Mesendoderm (in vitro differentiated cells): ENCODE measurements at regions not wholly inside any gene's neighbourhood (a gene's known extent, or its start where the extent isn't known, plus 50 kb on each side); places are given as distances from the start of the nearest gene placed in this dataset.
A peak's percentile ranks its signal among the peaks of the same experiment; 100 is the strongest.

Experiments
- DNase-seq: peaks from one replicate; pipeline ENCODE4 v3.0.0; 2013
- H2AK5ac ChIP-seq: 2 replicates; pipeline ENCODE4 v1.6.1; 2013; ENCODE audit warnings: low read length, inconsistent platforms
- H2BK120ac ChIP-seq: 2 replicates; pipeline ENCODE4 v1.6.1; 2013; ENCODE audit warnings: low read depth, mild to moderate bottlenecking, low read length, moderate library complexity, mixed read lengths
- H2BK15ac ChIP-seq: replicated peaks from 2 replicates; pipeline ENCODE4 v1.6.1; 2013; ENCODE audit warnings: low read depth, mild to moderate bottlenecking, moderate library complexity
- H2BK5ac ChIP-seq: 2 replicates; pipeline ENCODE4 v1.6.1; 2013; ENCODE audit warnings: low read length, inconsistent platforms
- H3K18ac ChIP-seq: 2 replicates; pipeline ENCODE4 v1.6.1; 2013; ENCODE audit warnings: mild to moderate bottlenecking, low read length, mixed read lengths
- H3K23ac ChIP-seq: one replicate; pipeline ENCODE4 v1.6.1; 2013; ENCODE audit warnings: low read length
- H3K27ac ChIP-seq: 2 replicates; pipeline ENCODE4 v1.5.1; 2013; ENCODE audit warnings: low read depth, mild to moderate bottlenecking, inconsistent platforms, low read length, moderate library complexity
- H3K27me3 ChIP-seq: 2 replicates; pipeline ENCODE4 v1.6.1; 2013; ENCODE audit warnings: low read length, control low read depth, mild to moderate bottlenecking, inconsistent platforms; ENCODE audit not compliant: insufficient read depth, poor library complexity
- H3K36me3 ChIP-seq: 2 replicates; pipeline ENCODE4 v1.6.1; 2013; ENCODE audit warnings: low read length, inconsistent platforms; ENCODE audit not compliant: control insufficient read depth, insufficient read depth
- H3K4ac ChIP-seq: one replicate; pipeline ENCODE4 v1.6.1; 2013; ENCODE audit warnings: low read depth, mild to moderate bottlenecking, low read length, moderate library complexity
- H3K4me1 ChIP-seq: 2 replicates; pipeline ENCODE4 v1.6.1; 2013; ENCODE audit warnings: low read depth, low read length, inconsistent platforms; ENCODE audit not compliant: control insufficient read depth
- H3K4me2 ChIP-seq: 2 replicates; pipeline ENCODE4 v1.6.1; 2013; ENCODE audit warnings: low read length
- H3K4me3 ChIP-seq: 2 replicates; pipeline ENCODE4 v1.5.1; 2013; ENCODE audit warnings: mild to moderate bottlenecking, low read length
- H3K56ac ChIP-seq: one replicate; pipeline ENCODE4 v1.6.1; 2013; ENCODE audit warnings: low read length
- H3K79me1 ChIP-seq: 2 replicates; pipeline ENCODE4 v1.6.1; 2013; ENCODE audit warnings: low read length, inconsistent platforms
- H3K79me2 ChIP-seq: 2 replicates; pipeline ENCODE4 v1.6.1; 2013; ENCODE audit warnings: mild to moderate bottlenecking, low read length; ENCODE audit not compliant: control insufficient read depth, insufficient read depth
- H3K9ac ChIP-seq: 2 replicates; pipeline ENCODE4 v1.6.1; 2013; ENCODE audit warnings: low read length, inconsistent platforms
- H4K5ac ChIP-seq: one replicate; pipeline ENCODE4 v1.6.1; 2013; ENCODE audit warnings: low read length
- H4K8ac ChIP-seq: one replicate; pipeline ENCODE4 v1.6.1; 2013; ENCODE audit warnings: low read depth, mild to moderate bottlenecking, control low read depth, low read length, moderate library complexity
- WGBS: extraction: QIAGEN DNeasy Blood & Tissue Kit; methylation state at CpG from one replicate; pipeline ENCODE4 v1.1.7; 2013; ENCODE audit warnings: low lambda C conversion rate, missing lambda C conversion rate; ENCODE audit not compliant: insufficient coverage; ENCODE audit errors: extremely low coverage; 5-methylcytosine and 5-hydroxymethylcytosine counted together

DNA sequence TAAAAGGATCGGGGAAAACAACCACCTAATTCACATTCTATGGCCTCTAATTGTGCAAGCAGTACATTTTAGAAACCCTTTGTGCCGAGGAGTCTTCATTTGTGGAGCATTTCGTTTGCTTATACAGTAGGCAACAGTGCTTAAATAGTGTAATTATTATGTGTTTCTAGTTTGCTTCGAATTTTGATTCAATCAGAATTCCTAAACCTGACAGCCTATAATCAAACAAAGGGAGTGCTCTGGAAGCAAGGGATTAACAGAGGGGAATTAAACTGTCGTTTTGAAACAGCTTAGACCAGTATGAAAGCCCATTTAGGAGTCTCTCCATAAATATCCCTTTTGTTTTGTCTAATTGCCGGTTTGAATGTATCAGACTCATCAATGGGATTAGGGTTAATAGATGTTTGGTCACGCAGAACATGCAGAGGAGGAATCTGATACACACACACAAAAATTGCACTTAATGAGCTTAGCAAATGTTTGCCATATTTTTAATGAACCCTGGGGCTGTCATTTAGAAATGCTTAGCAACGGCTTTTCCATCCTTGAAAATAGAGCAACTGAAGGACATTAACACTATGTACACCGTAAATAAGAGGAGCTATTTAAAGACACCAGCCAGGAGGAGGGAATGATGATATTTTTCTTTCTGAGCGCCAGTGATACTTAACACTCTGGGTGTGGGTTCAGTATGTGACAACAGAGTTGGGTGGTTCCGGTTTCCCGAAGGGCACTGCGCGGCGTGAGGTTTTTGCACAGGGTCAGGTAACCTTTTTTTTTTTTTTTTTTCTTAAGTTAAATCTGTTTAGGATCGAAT is 404.7 kb downstream of the TLE4 start:
- no peak overlapping the region for H4K5ac ChIP-seq
- H3K36me3 ChIP-seq: no peaks in the 10 kb centered on the region
- H3K27ac ChIP-seq: no peak overlapping the region
- H3K9ac ChIP-seq: no peak overlapping the region
- H3K23ac ChIP-seq: no peak overlapping the region
- H2BK120ac ChIP-seq: no peak overlapping the region
- H4K8ac ChIP-seq: no peak overlapping the region
- H3K4me2 ChIP-seq: no peak overlapping the region
- no peaks in the 10 kb centered on the region for H3K27me3 ChIP-seq
- H2AK5ac ChIP-seq: no peak overlapping the region
- no peak overlapping the region for H3K56ac ChIP-seq
- DNase-seq: no peak
- H3K18ac ChIP-seq: no peak overlapping the region
- no CpG with 5 or more reads among the region's 16 CpGs for WGBS
- no peak overlapping the region for H2BK15ac ChIP-seq
- H2BK5ac ChIP-seq: no peak overlapping the region
- no peaks in the 10 kb centered on the region for H3K79me2 ChIP-seq
- H3K4ac ChIP-seq: no peak overlapping the region
- no peak overlapping the region for H3K4me3 ChIP-seq
- H3K4me1 ChIP-seq: peaks cover 4% of the 10 kb centered on the region
- no peaks in the 10 kb centered on the region for H3K79me1 ChIP-seq

DNA sequence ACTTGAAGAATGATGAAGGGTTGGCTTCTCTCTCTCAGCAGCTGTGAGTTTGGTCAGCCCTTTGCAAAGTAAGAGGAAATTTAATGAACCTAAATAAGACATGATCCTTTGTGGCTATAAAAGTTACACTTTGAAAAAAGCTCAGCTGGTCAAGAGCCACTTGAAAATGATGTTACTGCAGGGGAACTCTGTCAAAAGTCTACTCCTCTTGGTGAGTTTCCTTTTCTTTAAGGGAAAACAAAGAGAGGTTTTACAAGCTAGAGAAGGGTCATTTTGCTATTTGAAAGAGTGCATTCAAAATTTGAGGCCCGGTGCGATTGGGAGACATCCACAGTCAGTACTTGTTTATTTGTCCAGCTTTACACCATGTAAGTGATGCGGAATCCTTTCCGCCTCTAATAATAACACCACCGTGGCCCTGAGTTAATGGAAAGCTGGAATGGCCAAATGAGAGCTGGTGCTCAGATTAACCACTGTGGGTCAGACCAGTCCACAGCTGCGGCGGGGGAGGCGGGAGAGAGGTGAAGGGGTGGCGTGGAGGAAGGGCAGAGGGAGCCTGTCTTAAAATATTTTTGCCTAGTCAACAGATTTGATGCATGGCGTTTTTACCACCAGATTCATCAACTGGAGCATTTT is 404.0 kb downstream of the TLE4 start:
- no peak overlapping the region for H3K56ac ChIP-seq
- H3K4me2 ChIP-seq: no peak overlapping the region
- no peak overlapping the region for H3K18ac ChIP-seq
- H3K27ac ChIP-seq: no peak overlapping the region
- WGBS: no CpG with 5 or more reads among the region's 10 CpGs
- peaks cover 4% of the 10 kb centered on the region for H3K4me1 ChIP-seq
- no peaks in the 10 kb centered on the region for H3K79me2 ChIP-seq
- no peak overlapping the region for H2BK120ac ChIP-seq
- H3K4me3 ChIP-seq: no peak overlapping the region
- no peaks in the 10 kb centered on the region for H3K36me3 ChIP-seq
- H3K9ac ChIP-seq: no peak overlapping the region
- H3K27me3 ChIP-seq: no peaks in the 10 kb centered on the region
- no peak overlapping the region for H3K4ac ChIP-seq
- no peak overlapping the region for H2BK15ac ChIP-seq
- H3K79me1 ChIP-seq: no peaks in the 10 kb centered on the region
- H4K8ac ChIP-seq: no peak overlapping the region
- no peak overlapping the region for H3K23ac ChIP-seq
- DNase-seq: no peak
- no peak overlapping the region for H2BK5ac ChIP-seq
- H2AK5ac ChIP-seq: no peak overlapping the region
- H4K5ac ChIP-seq: no peak overlapping the region

DNA sequence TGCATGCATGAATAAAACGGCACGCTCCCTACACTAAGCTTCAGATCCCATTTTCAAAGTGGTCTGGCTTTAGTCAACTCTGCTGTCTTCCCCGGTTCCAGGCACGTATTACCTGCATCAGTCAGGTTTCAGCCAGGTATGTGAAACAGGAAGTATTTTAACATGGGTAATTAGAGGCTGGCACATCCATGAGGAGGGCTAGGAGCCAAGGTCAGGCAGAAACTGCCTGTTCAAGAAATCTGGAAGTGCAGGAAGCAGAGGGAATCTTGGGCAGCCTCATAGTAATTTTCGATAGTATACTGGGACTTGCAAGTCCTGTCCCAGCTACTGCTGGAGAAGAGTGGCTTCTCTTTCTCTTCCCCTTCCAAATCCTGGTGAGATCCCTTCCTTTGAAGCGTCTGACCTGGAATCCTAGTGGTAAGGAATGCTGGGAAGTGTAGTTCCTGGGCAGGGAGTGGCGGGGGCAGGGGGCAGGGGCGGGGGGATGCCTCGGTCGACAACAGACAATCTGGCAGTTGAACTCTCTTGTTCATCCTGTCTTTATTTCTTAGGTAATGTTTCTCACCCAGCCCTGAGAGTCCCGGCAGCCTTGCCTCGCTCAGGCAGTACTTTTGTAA is 403.1 kb downstream of the TLE4 start:
- Histone ChIP-seq H3K4me3 (no peak overlapping the region), H3K4me1 (peaks cover 4% of the 10 kb centered on the region)

DNA sequence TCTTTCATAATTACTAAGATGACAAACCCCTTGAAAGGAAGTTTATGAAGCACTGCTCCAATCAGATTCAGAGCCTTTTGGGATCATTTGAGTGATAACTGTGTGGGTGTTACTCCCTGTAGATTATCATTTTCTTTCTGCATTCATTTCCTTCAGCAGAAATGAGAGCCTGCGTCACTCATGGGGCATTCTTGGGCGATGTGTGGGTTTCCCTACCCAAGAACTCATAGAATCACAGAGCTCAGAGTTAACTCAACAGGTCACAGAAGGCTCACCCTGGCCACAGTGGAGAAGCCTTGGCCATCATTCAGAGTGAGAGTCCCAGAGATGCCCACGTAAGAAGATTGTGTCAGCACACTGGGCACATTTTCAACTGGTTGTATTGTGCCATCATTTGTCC is 401.9 kb downstream of the TLE4 start:
- Histone ChIP-seq H2BK120ac (no peak overlapping the region), H3K79me1 (no peaks in the 10 kb centered on the region), H3K18ac (no peak overlapping the region), H4K5ac (no peak overlapping the region), H3K4me2 (no peak overlapping the region), H3K4ac (no peak overlapping the region), H3K23ac (no peak overlapping the region), H3K9ac (no peak overlapping the region), H2BK15ac (no peak overlapping the region), H4K8ac (no peak overlapping the region), H2BK5ac (no peak overlapping the region), H3K27me3 (no peaks in the 10 kb centered on the region), H3K4me3 (no peak overlapping the region), H3K4me1 (peaks cover 4% of the 10 kb centered on the region), H3K36me3 (no peaks in the 10 kb centered on the region), H3K79me2 (no peaks in the 10 kb centered on the region), H3K27ac (no peak overlapping the region), H3K56ac (no peak overlapping the region), H2AK5ac (no peak overlapping the region)
- no peak for DNase-seq
- no CpG with 5 or more reads among the region's 3 CpGs for WGBS

More for the DNA sequence above, 403.1 kb downstream of the TLE4 start:
- Histone ChIP-seq H3K27ac (no peak overlapping the region), H3K36me3 (no peaks in the 10 kb centered on the region), H3K4me2 (no peak overlapping the region), H3K79me2 (no peaks in the 10 kb centered on the region), H2BK5ac (no peak overlapping the region), H2BK15ac (no peak overlapping the region), H2BK120ac (no peak overlapping the region), H3K79me1 (no peaks in the 10 kb centered on the region), H3K27me3 (no peaks in the 10 kb centered on the region), H3K9ac (no peak overlapping the region), H2AK5ac (no peak overlapping the region), H3K18ac (peak overlapping the region; percentile 68), H3K4ac (no peak overlapping the region), H3K23ac (no peak overlapping the region), H4K5ac (no peak overlapping the region), H4K8ac (no peak overlapping the region), H3K56ac (no peak overlapping the region)
- WGBS: no CpG with 5 or more reads among the region's 12 CpGs
- peak; percentile 72 for DNase-seq

DNA sequence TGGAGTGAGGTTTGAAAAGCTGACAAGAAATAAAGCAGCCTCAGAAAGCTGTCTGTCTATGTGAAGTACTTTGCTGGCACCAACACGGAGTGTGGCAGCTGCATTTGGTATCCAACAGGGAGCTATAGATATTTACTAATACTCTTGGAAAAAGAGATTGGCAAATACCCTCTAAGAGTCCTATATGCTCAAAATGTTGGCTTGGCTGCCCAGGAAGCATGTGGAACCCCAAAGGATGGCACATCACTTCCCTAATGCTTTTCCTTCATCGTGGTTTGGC is 398.3 kb downstream of the TLE4 start:
- H2AK5ac ChIP-seq: no peak overlapping the region
- no peak overlapping the region for H4K8ac ChIP-seq
- H3K27me3 ChIP-seq: no peaks in the 10 kb centered on the region

More for the DNA sequence above, 398.3 kb downstream of the TLE4 start:
- H3K18ac ChIP-seq: no peak overlapping the region
- H3K56ac ChIP-seq: no peak overlapping the region
- peaks cover 4% of the 10 kb centered on the region for H3K4me1 ChIP-seq
- H3K27ac ChIP-seq: no peak overlapping the region
- WGBS: no CpG with 5 or more reads among the region's 2 CpGs
- no peak overlapping the region for H2BK15ac ChIP-seq
- no peak overlapping the region for H3K4me2 ChIP-seq
- no peaks in the 10 kb centered on the region for H3K36me3 ChIP-seq
- H3K4me3 ChIP-seq: no peak overlapping the region
- no peak overlapping the region for H4K5ac ChIP-seq
- no peaks in the 10 kb centered on the region for H3K79me2 ChIP-seq
- no peak for DNase-seq
- H2BK120ac ChIP-seq: no peak overlapping the region
- H3K9ac ChIP-seq: no peak overlapping the region
- H3K79me1 ChIP-seq: no peaks in the 10 kb centered on the region
- no peak overlapping the region for H3K23ac ChIP-seq
- H2BK5ac ChIP-seq: no peak overlapping the region
- H3K4ac ChIP-seq: no peak overlapping the region
